HG03571 (cell line): ENCODE measurements at regions not wholly inside any gene's neighbourhood (a gene's known extent, or its start where the extent isn't known, plus 50 kb on each side); places are given as distances from the start of the nearest gene placed in this dataset.
A peak's percentile ranks its signal among the peaks of the same experiment; 100 is the strongest.
"Not testable (repeated sequence)": the region's sequence is repeated elsewhere in the genome, so short reads cannot be mapped to it uniquely, and the experiment has no call there.

ENCODE experiments used
- ATAC-seq: cut with Tn5 transposase; IDR thresholded peaks from one replicate; pipeline ENCODE4 v1.9.1; 2021; ENCODE audit not compliant: unreplicated experiment

DNA sequence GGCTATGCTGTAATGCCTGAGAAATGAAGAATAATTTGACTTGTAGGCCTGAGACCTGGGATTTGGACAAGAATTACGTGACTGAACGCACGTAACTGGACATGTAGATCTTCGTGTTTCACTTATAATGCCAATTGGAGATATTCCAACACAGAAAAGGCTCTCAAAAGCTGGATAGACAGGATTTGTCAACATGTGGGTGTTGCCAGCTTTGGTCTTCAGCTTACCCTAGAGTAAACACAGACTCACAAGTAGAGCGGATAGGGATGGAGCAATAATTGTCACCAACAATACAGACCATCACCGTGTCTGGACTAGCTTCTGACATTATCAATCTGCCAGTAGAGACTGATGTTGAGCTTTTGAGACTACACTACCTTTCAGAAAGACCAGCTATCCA, 1511.0 kb upstream of the ADGRL3 start:
- ATAC-seq: no peak

DNA sequence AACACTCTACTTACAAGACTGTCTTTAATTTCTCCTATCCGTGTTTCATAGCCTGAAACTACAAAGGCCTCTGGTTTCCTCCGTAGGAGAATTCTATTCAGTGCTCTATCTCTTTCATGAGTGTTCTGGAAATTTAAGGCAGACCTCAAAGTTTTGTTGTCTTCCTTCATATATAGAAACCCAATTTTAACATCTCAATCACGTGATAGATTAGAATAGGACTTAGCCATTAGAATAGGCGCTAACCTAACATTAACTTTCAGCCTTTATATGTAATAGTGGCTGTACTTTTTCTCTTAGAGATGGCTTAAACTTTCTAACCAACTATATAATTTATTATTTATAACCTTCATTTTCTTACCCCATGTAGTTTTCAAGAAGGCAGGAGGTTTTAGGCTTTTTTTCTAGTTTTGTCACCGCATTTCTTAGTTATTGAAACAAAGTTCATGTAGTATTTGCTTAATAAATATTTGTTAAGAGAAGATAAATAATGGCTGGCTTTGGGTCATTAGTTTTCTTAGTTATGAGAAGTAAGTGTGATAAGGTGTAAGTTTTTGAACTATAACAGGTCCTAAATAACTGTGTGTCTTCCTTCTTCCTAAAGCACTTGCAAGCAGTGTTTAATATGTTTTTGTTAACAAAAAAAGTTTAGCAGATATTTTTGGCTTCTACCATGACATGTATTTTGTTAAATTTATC, 1504.6 kb upstream of the ADGRL3 start:
- ATAC-seq: no peak

DNA sequence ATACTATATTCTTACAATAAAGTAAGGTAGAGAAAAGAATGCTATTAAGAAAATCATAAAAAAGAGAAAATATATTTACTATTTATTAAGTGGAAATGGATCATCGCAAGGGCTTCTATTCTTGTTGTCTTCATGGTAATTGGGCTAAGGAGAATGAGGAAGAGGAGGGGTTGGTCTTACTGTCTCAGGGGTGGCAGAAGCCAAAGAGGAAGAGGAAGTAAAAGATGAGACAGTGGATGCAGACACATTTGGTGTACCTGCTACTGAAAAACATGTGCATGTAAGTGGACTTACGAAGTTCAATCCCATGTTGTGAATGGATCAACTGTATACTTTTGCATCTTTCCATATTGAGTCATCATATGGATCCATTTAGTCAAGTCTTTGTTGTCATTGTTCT, 1502.1 kb upstream of the ADGRL3 start:
- ATAC-seq: no peak

DNA sequence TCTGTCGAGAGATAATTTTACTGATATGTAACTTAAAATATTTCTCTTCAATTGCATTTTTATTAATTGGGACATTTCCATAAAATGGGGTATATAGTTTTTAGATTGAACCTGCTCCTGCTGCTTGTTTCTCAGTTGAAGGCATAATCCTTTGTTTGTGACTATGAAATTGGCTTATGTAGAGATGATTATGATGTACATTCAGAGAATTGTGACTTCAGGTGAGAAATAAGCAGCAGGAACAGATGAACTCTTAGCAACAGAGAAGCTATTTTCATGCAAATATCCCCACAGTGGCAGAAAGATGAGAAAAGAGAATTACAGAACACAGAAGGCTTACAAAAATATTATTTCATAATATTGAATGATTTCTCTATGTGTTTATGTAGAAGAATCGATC, 1499.5 kb upstream of the ADGRL3 start:
- ATAC-seq: no peak

GRCh38 chr4:59704616-59705015, 1495.5 kb upstream of the ADGRL3 start:
- no peak for ATAC-seq

- ATAC-seq: no peak
Measured at GRCh38 chr4:59712470-59712869, 1487.7 kb upstream of the ADGRL3 start.

DNA sequence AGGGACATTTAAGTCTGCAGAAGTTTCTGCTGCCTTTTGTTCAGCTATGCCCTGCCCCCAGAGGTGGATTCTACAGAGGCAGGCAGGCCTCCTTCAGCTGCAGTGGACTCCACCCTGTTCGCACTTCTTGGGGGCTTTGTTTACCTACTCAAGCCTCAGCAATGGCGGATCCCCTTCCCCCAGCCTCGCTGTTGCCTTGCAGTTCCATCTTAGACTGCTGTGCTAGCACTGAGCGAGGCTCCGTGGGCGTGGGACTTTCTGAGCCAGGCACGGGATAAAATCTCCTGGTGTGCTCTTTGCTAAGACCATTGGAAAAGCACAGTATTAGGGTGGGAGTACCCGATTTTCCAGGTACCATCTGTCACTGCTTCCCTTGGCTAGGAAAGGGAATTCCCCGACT, 1475.8 kb upstream of the ADGRL3 start:
- ATAC-seq: not testable (repeated sequence)

GRCh38 chr4:59727745-59728144, 1472.4 kb upstream of the ADGRL3 start:
- no peak for ATAC-seq

- ATAC-seq: no peak
Measured at GRCh38 chr4:59728496-59728895, 1471.6 kb upstream of the ADGRL3 start.

DNA sequence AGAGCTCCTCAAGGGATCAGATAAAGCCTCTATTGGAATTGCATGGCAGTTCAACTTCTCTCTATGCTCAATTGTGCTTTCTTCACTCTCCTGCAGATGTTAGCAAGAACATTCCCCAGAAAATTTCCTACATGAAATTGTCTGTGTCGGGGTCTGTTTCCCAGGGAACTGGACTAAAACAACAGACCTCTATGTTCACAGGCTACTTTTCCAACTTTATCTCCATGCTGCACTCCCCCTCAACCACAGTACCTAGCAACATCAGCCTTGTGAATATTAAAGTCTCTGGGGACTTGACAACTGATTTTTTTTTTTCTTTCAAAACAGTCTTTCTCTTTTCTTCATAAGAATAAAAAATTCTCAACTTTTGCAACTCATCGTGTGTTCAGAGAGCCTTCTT, 1470.8 kb upstream of the ADGRL3 start:
- ATAC-seq: no peak

DNA sequence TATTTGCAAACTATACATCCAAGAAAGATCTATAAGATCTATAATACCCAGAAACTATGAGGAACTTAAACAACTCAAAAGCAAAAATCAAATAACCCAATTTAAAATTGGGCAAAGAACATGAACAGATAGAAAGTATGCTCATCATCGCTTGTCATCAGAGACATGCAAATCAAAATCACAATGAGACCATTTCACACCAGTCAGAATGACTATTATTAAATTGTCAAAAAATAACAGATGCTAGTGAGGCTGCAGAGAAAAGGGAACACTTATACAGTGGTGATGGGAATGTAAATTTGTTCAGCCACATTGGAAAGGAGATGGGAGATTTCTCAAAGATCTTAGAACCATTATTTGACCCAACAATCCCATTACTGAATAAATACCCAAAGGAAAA, 1451.7 kb upstream of the ADGRL3 start:
- no peak for ATAC-seq

DNA sequence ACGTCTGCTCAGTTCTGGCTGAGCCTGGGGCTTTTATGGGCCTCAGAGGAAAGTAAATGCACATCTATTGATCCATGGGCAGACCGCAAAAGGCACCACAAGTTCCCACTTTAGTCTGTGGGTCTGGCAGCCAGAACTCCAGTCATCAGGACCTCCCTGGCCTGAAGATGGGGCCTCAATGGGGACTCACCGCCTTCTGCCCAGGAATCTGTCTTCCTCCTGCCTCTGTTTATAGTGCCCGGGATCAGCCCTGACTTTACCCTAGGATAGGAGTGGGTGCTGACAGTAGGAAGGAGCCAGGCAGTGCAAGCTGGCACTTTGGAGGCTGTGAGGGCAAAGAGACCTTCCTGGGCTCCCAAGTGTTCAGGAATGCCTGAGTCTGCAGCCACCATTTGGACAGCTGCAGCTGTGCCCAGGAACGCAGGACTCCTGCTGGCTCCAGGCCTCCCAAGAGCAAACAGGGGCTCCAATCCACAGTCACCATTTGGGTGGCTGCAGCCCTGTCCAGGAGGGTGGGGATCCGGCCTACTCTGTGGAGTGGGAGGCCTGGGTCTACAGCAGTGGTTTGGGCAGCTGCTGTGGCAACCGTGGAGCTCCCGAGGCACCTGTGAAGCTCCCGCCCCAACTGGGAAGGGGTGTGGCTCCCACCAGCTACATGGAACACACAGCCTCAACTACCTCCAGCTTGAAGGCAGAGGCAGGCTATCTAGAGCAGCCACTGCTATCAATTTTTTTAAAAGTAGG, 1440.9 kb upstream of the ADGRL3 start:
- no peak for ATAC-seq

DNA sequence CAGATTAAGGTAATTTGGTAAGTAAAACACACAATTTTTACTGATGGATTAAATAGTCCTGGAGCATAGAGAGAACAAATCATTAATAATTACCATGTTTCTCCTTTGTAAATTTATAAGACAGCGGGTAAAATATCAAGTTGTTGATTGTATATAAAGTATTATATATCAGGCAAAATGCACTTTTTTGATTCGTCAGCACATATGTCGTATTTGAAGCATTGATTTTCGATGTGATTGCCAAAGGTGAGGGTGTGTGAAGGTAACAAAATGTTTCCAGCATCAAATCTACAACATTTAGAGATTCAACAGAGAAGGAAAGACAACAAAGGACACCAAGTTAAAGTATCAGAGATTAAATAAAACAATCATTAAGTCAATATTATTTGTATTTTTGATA, 1437.8 kb upstream of the ADGRL3 start:
- ATAC-seq: no peak

- ATAC-seq: no peak
Measured at GRCh38 chr4:59770601-59771264, 1429.4 kb upstream of the ADGRL3 start.

GRCh38 chr4:59772641-59773139, 1427.4 kb upstream of the ADGRL3 start:
- no peak for ATAC-seq

GRCh38 chr4:59780271-59780670, 1419.9 kb upstream of the ADGRL3 start:
- not testable (repeated sequence) for ATAC-seq

GRCh38 chr4:59805176-59805575, 1395.0 kb upstream of the ADGRL3 start:
- no peak for ATAC-seq

- no peak for ATAC-seq
Measured at GRCh38 chr4:59814402-59815010, 1385.6 kb upstream of the ADGRL3 start.

- peak; percentile 61 for ATAC-seq
Measured at GRCh38 chr4:59818656-59819055, 1381.5 kb upstream of the ADGRL3 start.

DNA sequence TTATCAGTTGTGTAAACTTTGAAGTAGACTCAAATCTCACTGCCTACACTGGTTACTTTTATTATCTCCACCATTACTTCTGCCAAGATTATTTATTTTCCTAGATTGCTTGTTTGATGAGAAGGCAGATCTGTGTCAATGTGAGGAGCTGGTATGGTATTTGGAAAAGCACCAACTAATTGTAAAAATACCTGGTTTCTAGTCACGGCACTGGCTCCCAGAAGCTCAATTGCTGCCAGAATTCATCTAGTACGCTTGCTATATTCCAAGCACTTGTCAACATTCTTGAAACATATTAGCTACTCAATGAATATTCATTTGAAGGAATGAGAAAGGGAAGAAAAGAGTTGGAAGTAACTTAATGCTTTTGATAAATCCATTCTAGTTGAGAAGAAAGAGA, 1376.8 kb upstream of the ADGRL3 start:
- ATAC-seq: no peak

DNA sequence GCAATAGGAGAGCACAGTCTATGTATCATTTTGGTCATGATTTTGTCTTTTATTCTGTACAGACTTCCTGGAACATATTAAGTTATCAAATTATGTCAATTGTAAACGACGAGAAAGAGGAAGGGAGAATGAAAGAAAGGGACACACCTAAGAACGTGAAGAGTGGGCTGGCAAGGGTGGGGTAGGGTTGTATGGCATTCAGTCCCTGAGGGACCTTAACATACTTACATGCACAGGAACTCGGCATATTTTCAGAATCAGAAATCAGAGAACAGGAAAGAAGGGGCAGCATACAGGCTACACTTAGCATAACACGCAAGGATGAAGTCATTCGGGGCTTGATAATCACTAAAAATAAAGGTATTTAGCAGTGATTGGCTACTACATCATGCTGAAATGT, 1375.0 kb upstream of the ADGRL3 start:
- no peak for ATAC-seq

DNA sequence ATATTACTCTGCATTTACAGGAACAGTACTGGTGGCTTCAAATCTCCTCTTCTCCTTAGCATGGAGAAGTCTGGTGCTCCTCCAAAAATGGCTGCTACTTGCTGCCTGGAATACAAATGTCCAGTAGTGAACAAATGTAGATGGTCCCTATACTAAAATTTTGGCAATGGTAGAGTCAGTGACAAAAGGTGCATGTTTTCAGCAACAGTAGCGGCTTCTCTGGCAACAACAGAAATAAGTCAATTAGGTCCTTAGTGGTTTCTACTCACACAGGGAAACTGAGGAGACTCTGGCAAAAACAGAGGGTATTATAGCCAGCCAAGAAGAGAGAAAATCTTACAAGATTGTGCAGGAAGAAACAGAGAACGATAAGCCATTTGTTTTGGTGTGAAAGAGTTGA, 1368.4 kb upstream of the ADGRL3 start:
- ATAC-seq: no peak
